Memory B cell (primary cell): ENCODE measurements at regions not wholly inside any gene's neighbourhood (a gene's known extent, or its start where the extent isn't known, plus 50 kb on each side); places are given as distances from the start of the nearest gene placed in this dataset.

ENCODE experiments used
- ATAC-seq: fragments of 150-1000 bp; cut with Tn5 transposase; 2 replicates; pipeline ENCODE4 v1.10.0; 2021; ENCODE audit warnings: low read depth, mild to moderate bottlenecking, moderate library complexity
- DNase-seq, 2 donors: peaks; one replicate each; pipeline ENCODE4 v3.0.0; 2022; ENCODE audit warnings: low spot score in 2 of 2
- H3K27ac Mint-ChIP-seq: one replicate; pipeline ENCODE4 v1.8.0; 2022; ENCODE audit warnings: mild to moderate bottlenecking, moderate library complexity, mixed read lengths
- H3K27me3 Mint-ChIP-seq: one replicate; pipeline ENCODE4 v1.8.0; 2022; ENCODE audit warnings: mixed read lengths
- H3K36me3 Mint-ChIP-seq: one replicate; pipeline ENCODE4 v1.8.0; 2022; ENCODE audit warnings: mild to moderate bottlenecking, mixed read lengths
- H3K4me1 Mint-ChIP-seq: one replicate; pipeline ENCODE4 v1.8.0; 2022; ENCODE audit warnings: mixed read lengths
- H3K4me3 Mint-ChIP-seq: one replicate; pipeline ENCODE4 v1.8.0; 2022; ENCODE audit warnings: mild to moderate bottlenecking, moderate library complexity, mixed read lengths
- H3K9me3 Mint-ChIP-seq: one replicate; pipeline ENCODE4 v1.8.0; 2022; ENCODE audit warnings: mixed read lengths

DNA sequence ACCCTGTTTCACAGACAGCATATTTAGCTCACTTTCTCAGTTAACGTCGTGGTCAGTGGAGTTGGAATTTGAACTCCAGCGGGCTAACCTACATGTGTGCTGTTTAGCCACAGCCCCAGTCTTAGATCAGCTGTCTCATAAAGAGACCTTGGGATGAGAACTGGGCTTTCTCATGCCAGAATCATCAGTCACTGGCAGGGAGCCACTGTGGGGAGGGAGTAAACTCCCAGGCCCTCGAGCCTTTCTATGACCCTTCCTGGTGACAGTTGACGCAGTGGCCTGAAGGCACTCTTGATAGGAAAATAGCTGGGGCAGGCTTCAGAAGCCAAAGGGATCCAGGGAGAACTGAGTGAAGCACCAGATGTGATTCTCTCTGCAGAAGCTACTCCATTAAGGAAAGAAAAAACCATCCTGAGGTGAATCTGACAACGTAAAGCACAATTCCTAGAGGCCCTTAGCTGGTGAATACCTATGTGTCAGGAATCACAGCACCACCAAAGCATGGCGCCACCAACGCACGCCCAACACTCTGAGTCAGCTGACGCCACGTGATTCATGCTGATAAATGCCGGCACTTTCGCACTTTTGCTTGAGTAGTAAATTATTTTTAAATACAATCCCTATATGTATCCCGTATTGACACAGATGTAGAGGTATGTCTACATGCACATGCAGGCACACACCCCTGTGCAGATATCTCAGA, 279.6 kb upstream of the TMEM132C start:
- H3K36me3 Mint-ChIP-seq, result no peaks in the 10 kb centered on the region
- H3K4me1 Mint-ChIP-seq, result no peaks in the 10 kb centered on the region
- no peak for DNase-seq
- ATAC-seq, result no peak
- peaks cover 2% of the 10 kb centered on the region for H3K9me3 Mint-ChIP-seq
- no peaks in the 10 kb centered on the region for H3K27me3 Mint-ChIP-seq
- H3K27ac Mint-ChIP-seq, result no peak overlapping the region
- no peak overlapping the region for H3K4me3 Mint-ChIP-seq

DNA sequence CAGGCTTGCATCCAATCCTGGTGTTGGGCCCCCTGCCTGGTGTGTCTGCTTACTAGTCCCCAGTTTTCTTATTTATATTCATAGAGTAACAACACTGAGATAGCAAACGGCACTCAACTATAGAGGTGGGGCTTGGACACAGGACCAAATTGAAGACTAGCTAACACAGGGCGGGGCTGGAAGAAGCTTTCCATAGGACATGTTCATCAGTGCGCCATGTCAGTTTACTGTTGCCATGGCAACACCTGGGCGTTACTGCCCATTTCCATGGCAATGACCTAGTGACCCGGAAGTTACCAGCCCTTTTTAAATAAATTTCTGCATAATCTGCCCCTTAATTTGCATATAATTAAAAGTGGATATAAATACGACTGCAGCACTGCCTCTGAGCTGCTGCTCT, 275.5 kb upstream of the TMEM132C start:
- Mint-ChIP-seq H3K4me3 (no peak overlapping the region), H3K36me3 (no peaks in the 10 kb centered on the region), H3K9me3 (peaks cover 1% of the 10 kb centered on the region), H3K27ac (no peak overlapping the region), H3K4me1 (peaks cover 2% of the 10 kb centered on the region), H3K27me3 (peaks cover 4% of the 10 kb centered on the region)
- no peak for ATAC-seq
- no peak for DNase-seq

DNA sequence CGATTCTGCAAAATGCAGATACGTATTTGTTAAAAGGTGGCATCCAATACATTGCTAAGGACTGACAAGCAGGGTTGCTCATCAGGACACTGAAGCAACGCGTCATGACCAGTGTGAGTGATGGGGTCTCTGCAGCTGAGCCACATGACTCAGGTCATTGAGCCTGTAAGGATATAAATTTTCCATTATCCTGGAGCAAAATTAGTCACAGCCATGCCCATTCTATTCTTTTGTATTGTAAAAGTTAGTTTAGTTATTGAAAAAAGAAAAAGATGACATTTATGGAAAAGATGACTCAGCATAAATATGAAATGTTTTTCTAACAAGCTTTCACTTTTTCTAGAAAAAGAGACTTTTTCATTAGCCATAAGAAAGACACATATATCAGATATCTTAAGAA, 268.0 kb upstream of the TMEM132C start:
- Mint-ChIP-seq H3K4me3 (no peak overlapping the region), H3K27me3 (peaks cover 4% of the 10 kb centered on the region), H3K4me1 (no peaks in the 10 kb centered on the region), H3K9me3 (peaks cover 3% of the 10 kb centered on the region), H3K36me3 (no peaks in the 10 kb centered on the region), H3K27ac (no peak overlapping the region)
- no peak for DNase-seq
- no peak for ATAC-seq

DNA sequence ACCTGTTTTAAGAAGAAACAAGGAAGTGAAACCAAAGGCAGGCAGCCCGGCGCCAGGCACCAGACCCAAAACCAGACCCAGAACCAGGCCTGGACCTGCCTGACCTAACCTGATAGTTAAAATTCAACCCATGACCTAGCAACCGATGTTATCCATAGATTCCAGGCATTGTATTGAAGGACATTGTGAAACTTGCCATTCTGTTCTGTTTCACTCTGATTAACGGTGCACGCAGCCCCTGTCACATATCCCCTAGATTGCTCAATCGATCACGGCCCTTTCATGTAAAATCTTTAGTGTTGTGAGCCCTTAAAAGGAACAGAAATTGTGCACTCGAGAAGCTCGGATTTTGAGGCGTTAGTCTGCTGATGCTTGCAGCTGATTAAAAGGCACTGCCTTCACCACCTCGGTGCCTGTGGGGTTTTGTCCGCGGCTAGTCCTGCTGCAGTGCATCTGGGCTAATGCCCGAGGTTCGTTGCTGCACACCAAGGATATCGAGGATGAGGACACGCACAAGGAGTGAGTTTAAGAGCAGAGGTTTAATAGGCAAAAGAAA, 262.5 kb upstream of the TMEM132C start:
- H3K36me3 Mint-ChIP-seq, result no peaks in the 10 kb centered on the region
- no peak for ATAC-seq
- H3K9me3 Mint-ChIP-seq, result peaks cover 6% of the 10 kb centered on the region
- no peak overlapping the region for H3K4me3 Mint-ChIP-seq
- no peak overlapping the region for H3K27ac Mint-ChIP-seq
- no peaks in the 10 kb centered on the region for H3K4me1 Mint-ChIP-seq
- H3K27me3 Mint-ChIP-seq, result peaks cover 1% of the 10 kb centered on the region
- DNase-seq, result no peak

DNA sequence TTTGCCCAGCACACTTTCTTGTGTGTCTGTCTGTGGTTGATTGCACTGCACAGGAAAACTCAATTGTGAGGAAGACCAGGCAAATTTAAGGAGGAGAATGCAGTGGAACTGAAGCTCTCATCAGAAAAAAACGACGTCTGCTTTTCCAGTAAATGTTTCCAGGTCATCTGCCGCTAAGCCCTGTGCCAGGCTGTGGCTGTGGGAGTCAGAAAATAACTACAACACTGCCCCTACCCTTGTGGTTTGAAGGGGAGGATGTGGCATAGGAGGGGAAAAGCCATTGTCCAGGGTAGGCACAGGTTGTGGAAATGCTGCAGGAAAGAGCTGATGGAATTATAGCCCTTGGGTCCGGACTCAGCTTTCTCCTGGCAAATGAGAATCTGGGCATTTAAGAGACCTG, 259.7 kb upstream of the TMEM132C start:
- H3K4me1 Mint-ChIP-seq, result no peaks in the 10 kb centered on the region
- no peak overlapping the region for H3K27ac Mint-ChIP-seq
- H3K9me3 Mint-ChIP-seq, result peaks cover 6% of the 10 kb centered on the region
- ATAC-seq (no peak), DNase-seq (no peak)
- no peaks in the 10 kb centered on the region for H3K36me3 Mint-ChIP-seq
- H3K27me3 Mint-ChIP-seq, result no peaks in the 10 kb centered on the region
- H3K4me3 Mint-ChIP-seq, result no peak overlapping the region

DNA sequence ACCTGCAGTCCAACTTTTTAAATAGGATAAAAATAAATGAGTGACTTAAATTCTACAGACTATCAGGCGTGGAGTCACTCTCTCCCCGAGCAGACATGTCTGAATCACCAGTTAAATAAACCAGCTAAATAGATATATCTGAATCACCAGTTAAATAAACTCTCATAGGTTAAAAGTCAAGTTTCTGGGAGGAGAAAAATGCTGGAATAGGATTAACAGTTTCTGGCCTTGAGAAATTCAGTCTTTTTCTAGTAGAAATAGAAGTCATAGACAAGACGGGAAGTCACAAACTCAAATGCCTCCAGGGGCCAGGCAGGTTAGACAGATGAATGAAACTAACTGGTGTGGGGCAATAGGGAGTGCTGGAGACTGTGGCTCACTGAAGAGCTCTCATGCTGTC, 258.6 kb upstream of the TMEM132C start:
- Mint-ChIP-seq H3K4me3 (no peak overlapping the region), H3K4me1 (no peaks in the 10 kb centered on the region)
- no peak for DNase-seq

DNA sequence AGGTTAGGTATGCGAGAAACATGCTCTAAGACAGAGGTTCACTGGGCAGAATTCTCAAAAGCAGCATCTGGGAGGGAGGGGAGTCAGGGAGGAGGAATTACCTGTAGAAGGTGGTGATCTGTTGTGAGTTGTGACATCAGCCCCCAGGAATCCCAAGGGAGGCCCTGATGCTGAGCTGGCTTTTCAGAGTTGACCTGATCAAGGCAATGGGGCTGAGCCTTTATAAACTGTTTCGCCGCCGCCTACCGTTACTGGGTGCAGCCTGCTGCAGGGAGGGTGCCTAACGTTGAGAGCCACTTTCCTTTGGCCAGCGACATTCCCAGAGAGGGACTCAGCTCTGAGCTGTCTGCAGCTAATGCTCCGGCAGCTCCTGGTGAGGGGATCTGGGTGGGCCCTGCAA, 257.9 kb upstream of the TMEM132C start:
- no peak for DNase-seq
- no peak for ATAC-seq
- Mint-ChIP-seq H3K4me1 (no peaks in the 10 kb centered on the region), H3K9me3 (peaks cover 7% of the 10 kb centered on the region), H3K4me3 (no peak overlapping the region), H3K36me3 (no peaks in the 10 kb centered on the region), H3K27ac (no peak overlapping the region), H3K27me3 (peaks cover 6% of the 10 kb centered on the region)

More for the DNA sequence above, 258.6 kb upstream of the TMEM132C start:
- Mint-ChIP-seq H3K27ac (no peak overlapping the region), H3K9me3 (peaks cover 5% of the 10 kb centered on the region), H3K36me3 (no peaks in the 10 kb centered on the region), H3K27me3 (peaks cover 2% of the 10 kb centered on the region)
- ATAC-seq, result no peak

DNA sequence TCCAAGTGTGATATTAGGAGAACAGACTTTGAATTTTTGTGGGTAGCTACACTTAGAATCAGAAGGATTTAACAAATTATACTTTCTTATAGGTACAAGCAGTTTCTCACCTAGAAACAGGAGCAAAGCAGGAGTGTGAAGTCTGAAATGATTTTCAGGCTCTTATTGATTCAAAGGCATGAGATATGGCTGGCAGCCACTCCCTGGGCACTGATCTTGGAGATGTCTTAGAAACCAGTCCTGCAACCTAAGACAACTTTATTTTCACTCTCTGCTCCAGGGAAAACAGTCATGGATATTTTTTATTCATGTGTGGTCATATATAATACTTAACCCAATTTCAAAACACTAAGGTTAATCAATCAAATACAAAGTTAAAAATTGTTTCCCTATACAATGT, 254.9 kb upstream of the TMEM132C start:
- peaks cover 6% of the 10 kb centered on the region for H3K27me3 Mint-ChIP-seq
- peaks cover 4% of the 10 kb centered on the region for H3K9me3 Mint-ChIP-seq
- H3K36me3 Mint-ChIP-seq, result no peaks in the 10 kb centered on the region
- DNase-seq (no peak), ATAC-seq (no peak)
- no peaks in the 10 kb centered on the region for H3K4me1 Mint-ChIP-seq
- no peak overlapping the region for H3K27ac Mint-ChIP-seq
- H3K4me3 Mint-ChIP-seq, result no peak overlapping the region

DNA sequence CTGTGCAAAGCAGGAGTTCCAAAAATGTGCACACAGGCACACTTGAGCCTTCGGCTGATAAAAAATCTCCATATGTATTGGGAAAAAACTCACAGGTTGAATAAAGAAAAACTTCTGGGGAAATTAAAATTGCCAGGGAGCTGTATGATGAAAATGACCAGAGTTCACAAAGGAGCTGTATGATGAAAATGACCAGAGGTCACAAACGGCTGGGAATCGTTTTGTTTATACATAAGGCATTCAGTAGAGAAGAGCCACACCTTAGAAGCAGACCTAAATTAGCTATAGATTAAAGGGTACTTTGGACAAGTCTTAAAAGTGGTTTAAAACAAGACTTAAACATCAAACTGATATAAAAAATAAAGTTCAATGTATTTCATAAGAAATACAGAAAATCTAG, 251.7 kb upstream of the TMEM132C start:
- peaks cover 5% of the 10 kb centered on the region for H3K9me3 Mint-ChIP-seq
- H3K4me1 Mint-ChIP-seq, result no peaks in the 10 kb centered on the region
- no peaks in the 10 kb centered on the region for H3K36me3 Mint-ChIP-seq
- no peak overlapping the region for H3K4me3 Mint-ChIP-seq
- peaks cover 6% of the 10 kb centered on the region for H3K27me3 Mint-ChIP-seq
- H3K27ac Mint-ChIP-seq, result no peak overlapping the region
- no peak for DNase-seq
- ATAC-seq, result no peak

DNA sequence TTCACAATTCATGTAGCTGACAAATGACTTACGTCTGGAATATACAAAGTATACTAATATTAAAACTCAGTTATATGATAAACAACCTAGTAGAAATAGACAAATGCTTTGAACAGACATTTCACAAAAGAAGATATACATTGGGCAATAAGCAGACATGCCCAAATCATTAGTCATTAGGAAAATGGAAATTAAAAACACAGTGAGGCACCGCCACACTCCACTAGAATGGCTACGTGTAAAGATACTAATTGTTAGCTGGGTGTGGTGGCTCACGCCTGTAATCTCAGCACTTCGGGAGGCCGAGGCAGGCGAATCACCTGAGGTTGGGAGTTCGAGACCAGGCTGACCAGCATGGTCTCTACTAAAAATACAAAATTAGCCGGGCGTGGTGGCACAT, 248.9 kb upstream of the TMEM132C start:
- ATAC-seq (no peak), DNase-seq (no peak)
- Mint-ChIP-seq H3K27me3 (peaks cover 6% of the 10 kb centered on the region), H3K27ac (no peak overlapping the region), H3K4me3 (no peak overlapping the region), H3K9me3 (peaks cover 5% of the 10 kb centered on the region), H3K36me3 (no peaks in the 10 kb centered on the region), H3K4me1 (no peaks in the 10 kb centered on the region)

DNA sequence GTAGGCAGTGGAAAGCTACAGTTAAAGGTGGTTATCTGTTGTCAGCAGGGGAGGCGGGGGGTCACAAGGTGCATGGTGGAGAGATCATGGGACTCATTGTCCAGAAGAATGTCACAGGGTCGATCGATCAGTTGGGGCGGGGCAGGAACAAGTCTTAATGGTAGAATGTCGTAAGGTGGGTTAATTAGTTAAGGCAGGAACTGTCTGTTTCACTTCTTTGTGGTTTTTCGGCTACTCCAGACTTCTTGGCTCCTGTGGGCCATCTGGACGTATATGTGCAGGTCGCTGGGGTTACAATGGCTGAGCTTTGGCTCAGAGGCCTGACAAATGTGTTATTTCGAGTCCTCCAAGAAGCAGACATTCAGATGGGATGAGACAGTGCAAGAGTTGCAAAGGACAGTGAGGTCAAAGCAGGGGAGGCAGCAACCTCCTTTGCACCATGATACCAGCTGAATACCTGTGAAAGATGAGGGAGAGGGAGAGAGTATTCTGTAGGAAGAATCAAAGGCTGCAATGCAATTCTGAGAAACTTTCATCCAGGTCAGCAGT, 246.9 kb upstream of the TMEM132C start:
- Mint-ChIP-seq H3K36me3 (no peaks in the 10 kb centered on the region), H3K27me3 (no peaks in the 10 kb centered on the region), H3K4me1 (no peaks in the 10 kb centered on the region), H3K4me3 (no peak overlapping the region), H3K9me3 (peaks cover 2% of the 10 kb centered on the region), H3K27ac (no peak overlapping the region)
- DNase-seq (no peak), ATAC-seq (no peak)

DNA sequence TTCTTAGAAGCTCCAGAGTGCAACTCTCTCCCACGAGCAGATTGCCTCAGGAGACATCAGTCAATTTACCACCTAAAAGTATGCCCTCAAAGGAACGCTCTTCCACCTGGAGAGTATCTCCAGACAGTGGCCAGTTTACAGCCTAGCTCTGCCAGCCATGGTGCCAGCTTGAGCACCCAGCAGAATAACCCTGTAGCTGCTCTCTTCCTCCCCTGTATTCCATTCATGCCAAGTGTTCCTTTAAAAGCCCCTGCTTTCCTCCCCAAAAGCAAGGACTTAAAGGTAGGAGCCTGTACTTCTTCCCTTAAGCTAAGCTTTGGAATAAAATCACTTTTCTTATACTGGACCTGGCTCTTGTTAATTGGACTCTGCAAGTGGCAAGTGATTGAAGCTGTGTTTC, 245.4 kb upstream of the TMEM132C start:
- no peaks in the 10 kb centered on the region for H3K27me3 Mint-ChIP-seq
- ATAC-seq (no peak), DNase-seq (no peak)
- no peaks in the 10 kb centered on the region for H3K4me1 Mint-ChIP-seq
- H3K9me3 Mint-ChIP-seq, result peaks cover 2% of the 10 kb centered on the region
- no peaks in the 10 kb centered on the region for H3K36me3 Mint-ChIP-seq
- no peak overlapping the region for H3K4me3 Mint-ChIP-seq
- H3K27ac Mint-ChIP-seq, result no peak overlapping the region

DNA sequence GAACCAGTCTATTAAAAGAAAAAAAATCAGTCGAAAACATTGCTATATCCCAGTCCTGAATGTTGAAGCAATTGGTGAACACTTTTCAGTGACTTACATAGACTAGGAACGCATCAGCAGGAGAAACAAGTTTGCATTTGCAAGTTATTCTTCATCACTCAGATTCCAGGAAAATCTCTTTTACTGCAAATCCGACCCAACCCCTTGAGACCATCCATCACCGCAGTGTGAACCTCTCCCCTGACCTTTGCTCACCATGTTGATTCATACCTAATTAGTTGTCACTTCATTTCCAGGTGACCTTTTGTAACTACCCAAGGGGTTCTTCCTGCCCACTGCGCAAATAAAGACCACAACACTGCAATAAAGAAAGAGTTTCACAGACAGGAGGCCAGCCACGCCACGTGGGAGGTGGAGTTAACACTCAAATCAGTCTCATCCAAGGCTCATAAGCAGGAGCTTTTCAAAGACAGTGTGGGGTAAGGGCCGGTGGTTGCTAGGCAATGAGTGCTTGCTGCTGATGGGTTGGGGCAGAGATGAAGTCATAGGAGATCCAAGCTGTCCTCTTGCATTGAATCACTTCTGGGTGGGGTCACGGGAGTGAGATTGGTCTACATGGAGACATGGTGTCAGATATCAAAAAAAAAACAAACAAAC, 241.3 kb upstream of the TMEM132C start:
- DNase-seq (no peak), ATAC-seq (no peak)
- peaks cover 3% of the 10 kb centered on the region for H3K9me3 Mint-ChIP-seq
- no peaks in the 10 kb centered on the region for H3K4me1 Mint-ChIP-seq
- H3K4me3 Mint-ChIP-seq, result no peak overlapping the region
- no peaks in the 10 kb centered on the region for H3K36me3 Mint-ChIP-seq
- no peaks in the 10 kb centered on the region for H3K27me3 Mint-ChIP-seq
- H3K27ac Mint-ChIP-seq, result no peak overlapping the region

DNA sequence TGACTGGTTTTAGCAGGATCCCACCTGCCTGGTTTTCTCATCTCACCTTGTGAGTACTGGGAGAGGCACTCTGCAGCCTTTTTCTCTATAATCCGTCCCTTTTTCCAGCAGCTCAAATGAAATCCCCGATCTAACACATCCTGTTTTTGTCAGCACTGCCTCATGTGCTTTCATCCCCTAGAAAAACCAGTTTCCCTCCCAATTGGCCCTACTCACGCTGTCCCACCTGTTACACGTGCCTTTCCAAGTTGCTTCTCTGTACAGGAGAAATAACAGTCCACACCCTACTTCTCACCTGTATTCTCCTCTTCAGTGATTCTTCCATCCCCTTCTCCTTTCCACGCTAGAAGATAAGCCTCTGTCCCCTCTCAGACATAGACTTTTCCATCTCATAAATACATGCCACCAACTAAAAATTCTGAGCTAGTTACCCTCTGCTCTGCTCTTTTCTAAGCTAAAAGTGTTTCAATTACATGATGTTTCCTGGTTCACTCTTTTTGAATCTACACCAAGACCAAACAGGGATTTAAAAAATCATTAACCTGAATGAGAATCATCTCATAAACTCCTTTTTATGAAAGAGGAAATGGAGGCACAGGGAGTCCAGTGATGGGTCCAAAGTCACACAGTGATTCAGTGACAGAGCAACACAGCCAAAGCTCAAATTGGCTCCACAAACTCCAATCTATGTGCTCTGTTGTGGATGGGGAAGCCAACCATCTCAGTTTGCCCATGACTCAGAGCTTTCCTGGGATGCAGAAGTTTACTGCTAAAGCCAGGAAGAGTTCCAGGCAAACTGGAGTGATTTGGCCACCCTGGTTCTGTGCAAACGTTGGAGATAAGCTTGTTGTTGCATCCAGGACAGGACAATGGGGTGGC, 240.0 kb upstream of the TMEM132C start:
- ATAC-seq, result no peak

More for the DNA sequence above, 240.0 kb upstream of the TMEM132C start:
- peaks cover 3% of the 10 kb centered on the region for H3K9me3 Mint-ChIP-seq
- no peaks in the 10 kb centered on the region for H3K27me3 Mint-ChIP-seq
- no peaks in the 10 kb centered on the region for H3K36me3 Mint-ChIP-seq
- H3K4me3 Mint-ChIP-seq, result no peak overlapping the region
- no peaks in the 10 kb centered on the region for H3K4me1 Mint-ChIP-seq
- no peak overlapping the region for H3K27ac Mint-ChIP-seq
- no peak for DNase-seq
